Fibroblast of mammary gland (primary cell): ENCODE measurements at regions not wholly inside any gene's neighbourhood (a gene's known extent, or its start where the extent isn't known, plus 50 kb on each side); places are given as distances from the start of the nearest gene placed in this dataset.

ENCODE experiments used
- DNase-seq: peaks from one replicate; pipeline ENCODE4 v3.0.0-alpha.2; 2010; ENCODE audit warnings: low read depth
- H3K4me3 ChIP-seq: 2 replicates; pipeline ENCODE4 v1.5.1; 2011; ENCODE audit warnings: low read depth, mild to moderate bottlenecking, low read length, moderate library complexity; ENCODE audit not compliant: control insufficient read depth
- CTCF ChIP-seq: conservative IDR thresholded peaks from 2 replicates; pipeline ENCODE4 v1.5.1; 2011; ENCODE audit warnings: low read depth, low read length, inconsistent platforms; ENCODE audit not compliant: control insufficient read depth, insufficient read depth

- peak; percentile 20 for DNase-seq
- H3K4me3 ChIP-seq: no peak overlapping the region
- TF ChIP-seq CTCF: no peak
Observed at GRCh38 chr4:30840571-30840970, 120.4 kb downstream of the PCDH7 start.

DNA sequence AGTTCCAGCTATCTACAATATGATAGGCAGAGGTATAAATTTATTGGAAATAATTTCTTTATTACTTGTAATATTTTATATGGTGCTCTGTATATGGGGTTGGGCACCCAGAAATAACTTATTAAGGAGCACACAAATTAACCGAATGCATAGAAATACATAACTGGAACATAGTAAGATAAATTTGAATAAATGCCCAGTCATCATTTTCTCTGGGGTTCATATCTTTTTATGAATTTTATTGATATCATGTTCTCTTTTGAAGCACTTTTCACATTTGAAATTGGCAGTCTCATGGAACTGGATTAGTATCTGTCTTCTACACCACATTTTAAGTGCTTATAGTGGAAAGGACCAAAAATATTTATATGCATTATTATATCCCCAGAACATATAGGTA, 122.0 kb downstream of the PCDH7 start:
- no peak for TF ChIP-seq CTCF
- H3K4me3 ChIP-seq: no peak overlapping the region

DNA sequence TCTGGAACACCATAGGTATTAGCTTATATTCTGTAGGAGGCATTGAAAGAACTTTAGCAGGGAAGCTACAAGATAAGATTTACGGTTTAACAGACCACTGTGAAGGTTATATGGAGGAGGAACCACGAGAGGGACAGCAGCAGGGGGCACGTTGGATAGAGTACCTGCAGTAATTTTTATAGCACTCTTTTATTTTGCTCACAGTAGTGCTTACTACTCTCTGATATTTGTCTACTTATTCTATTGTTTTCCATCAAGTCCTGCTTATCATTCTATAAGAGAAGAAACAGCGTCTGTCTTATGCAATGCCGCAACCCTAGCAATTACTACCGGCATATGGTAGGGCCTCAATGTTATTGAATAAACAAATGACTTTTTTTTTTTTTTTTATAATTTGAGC, 122.5 kb downstream of the PCDH7 start:
- DNase-seq: no peak
- no peak overlapping the region for H3K4me3 ChIP-seq
- no peak for TF ChIP-seq CTCF

More for the DNA sequence above, 122.0 kb downstream of the PCDH7 start:
- no peak for DNase-seq

- H3K4me3 ChIP-seq: no peak overlapping the region
- no peak for DNase-seq
- TF ChIP-seq CTCF: no peak
Observed at GRCh38 chr4:30844861-30845582, 124.9 kb downstream of the PCDH7 start.

DNA sequence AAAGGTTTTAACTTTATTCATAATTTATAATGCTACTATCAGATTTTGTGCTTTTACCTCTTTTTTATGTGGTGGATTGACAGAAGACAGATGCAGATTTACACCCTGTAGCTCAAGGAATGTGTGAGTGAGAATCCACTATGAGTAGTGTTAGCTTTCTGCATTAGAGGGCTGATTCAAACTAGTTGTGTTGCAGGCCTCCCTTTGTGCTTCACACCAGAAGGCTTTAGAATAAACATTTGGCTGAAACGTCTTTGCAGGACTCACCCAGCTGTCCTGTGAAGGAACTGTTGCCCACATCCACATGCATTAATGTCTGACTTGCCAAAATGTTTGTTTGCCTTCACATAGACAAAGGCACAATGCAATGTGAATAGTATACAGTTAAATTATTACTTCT, 127.0 kb downstream of the PCDH7 start:
- no peak for TF ChIP-seq CTCF

GRCh38 chr4:30847958-30848357, 127.8 kb downstream of the PCDH7 start:
- no peak for TF ChIP-seq CTCF
- no peak overlapping the region for H3K4me3 ChIP-seq

More for the DNA sequence above, 127.0 kb downstream of the PCDH7 start:
- DNase-seq: no peak
- no peak overlapping the region for H3K4me3 ChIP-seq

More at GRCh38 chr4:30847958-30848357, 127.8 kb downstream of the PCDH7 start:
- DNase-seq: no peak
